ENCODE measurements at regions not wholly inside any gene's neighbourhood (a gene's known extent, or its start where the extent isn't known, plus 50 kb on each side); places are given as distances from the start of the nearest gene placed in this dataset.

DNA sequence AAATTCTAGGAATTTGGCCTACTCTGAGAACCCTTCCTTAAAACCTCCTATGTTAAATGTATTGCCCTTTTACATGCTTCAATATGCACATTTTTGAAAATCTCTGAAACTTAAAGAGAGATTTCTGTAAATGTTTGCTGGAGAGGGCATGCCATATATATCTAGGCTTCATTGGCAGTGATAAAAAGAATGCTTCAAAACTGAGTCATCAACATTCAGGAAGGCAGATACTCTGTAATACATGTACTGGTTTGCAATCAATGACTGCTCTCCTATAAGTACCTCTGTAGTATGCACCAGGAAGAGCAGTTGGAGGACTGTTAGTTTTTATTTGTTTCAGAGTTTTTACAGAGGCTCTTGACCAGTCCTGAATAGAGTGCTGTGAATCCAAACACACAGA lies 739.9 kb downstream of the SLC16A7 start:
- TF ChIP-seq, protein P1, sequence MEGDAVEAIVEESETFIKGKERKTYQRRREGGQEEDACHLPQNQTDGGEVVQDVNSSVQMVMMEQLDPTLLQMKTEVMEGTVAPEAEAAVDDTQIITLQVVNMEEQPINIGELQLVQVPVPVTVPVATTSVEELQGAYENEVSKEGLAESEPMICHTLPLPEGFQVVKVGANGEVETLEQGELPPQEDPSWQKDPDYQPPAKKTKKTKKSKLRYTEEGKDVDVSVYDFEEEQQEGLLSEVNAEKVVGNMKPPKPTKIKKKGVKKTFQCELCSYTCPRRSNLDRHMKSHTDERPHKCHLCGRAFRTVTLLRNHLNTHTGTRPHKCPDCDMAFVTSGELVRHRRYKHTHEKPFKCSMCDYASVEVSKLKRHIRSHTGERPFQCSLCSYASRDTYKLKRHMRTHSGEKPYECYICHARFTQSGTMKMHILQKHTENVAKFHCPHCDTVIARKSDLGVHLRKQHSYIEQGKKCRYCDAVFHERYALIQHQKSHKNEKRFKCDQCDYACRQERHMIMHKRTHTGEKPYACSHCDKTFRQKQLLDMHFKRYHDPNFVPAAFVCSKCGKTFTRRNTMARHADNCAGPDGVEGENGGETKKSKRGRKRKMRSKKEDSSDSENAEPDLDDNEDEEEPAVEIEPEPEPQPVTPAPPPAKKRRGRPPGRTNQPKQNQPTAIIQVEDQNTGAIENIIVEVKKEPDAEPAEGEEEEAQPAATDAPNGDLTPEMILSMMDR (conservative IDR thresholded peaks at IDR 0.05), result no peak
- TF ChIP-seq ZFX (IDR thresholded peaks at IDR 0.05), result no peak
